HG03280 (cell line): ENCODE measurements at regions not wholly inside any gene's neighbourhood (a gene's known extent, or its start where the extent isn't known, plus 50 kb on each side); places are given as distances from the start of the nearest gene placed in this dataset.

ENCODE experiments used
- ATAC-seq: cut with Tn5 transposase; IDR thresholded peaks from one replicate; pipeline ENCODE4 v1.9.1; 2021; ENCODE audit warnings: mild to moderate bottlenecking, moderate library complexity; ENCODE audit not compliant: unreplicated experiment

DNA sequence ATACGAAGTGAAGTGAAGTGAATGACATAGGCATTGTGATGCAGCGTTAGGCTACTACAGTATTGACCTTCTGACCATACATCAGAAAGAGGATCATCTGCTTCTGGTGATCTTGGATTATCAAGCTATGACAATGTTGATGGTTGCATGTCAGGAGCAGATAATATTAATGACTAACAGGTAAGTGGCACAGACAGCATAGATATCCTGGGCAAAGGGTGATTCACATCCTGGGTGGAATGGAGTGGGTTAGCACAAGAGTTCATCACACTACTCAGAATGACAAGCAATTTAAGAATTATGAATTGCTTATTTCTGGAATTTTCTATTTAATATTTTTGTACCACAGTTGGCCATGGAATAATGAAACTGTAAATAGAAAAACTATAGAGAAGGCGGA, 397.9 kb upstream of the ATP2B1 start:
- no peak for ATAC-seq

DNA sequence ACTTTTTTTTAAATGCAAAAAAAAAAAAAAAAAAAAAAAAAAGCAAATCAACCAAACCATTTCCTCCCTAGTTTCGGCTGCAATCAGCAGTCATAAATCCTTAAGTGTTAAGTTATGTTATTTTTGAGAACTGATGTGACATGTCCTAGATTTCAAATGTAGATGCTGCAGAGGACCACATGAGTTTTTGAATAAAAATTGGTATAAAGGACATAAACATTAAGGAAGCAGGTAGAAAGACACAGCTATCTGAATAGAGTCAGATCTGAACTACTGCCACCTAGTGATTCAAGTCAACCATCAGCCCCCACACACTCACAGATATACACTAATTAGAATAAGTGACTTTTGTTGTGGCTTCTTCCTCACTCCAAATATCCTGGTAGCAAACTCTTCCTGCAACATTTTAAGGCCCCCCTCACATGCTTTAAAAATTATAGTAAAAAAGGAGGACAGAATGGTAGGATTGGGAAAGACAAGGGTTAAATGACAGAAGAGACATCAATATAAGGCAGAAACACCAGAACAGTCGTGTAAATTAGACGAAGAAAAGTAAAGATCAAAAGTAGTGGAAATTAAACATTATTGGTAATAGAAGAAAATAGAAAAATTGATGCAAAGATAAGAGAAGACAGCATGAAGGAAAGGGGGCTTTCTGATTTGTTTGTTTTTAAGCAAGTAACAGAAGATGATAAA, 394.5 kb upstream of the ATP2B1 start:
- ATAC-seq = no peak

DNA sequence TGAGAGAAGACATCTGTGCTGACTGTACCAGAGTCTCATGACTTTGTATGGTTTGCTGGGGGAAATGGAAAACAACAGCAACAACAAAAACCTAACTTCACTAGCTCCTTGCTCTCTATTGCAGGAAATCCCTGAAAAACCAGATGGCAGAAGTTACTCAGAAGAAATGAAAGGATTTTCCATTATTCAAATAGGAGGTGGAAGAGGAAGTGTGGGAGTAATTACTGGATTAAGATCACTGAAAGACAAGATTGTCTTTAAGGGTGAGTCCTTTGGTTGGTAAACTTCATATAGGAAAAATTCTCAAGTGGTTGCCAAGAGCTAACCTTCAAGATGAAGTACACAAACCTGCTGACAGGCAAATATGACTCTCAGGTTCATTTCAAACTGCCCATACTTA, 391.9 kb upstream of the ATP2B1 start:
- no peak for ATAC-seq

DNA sequence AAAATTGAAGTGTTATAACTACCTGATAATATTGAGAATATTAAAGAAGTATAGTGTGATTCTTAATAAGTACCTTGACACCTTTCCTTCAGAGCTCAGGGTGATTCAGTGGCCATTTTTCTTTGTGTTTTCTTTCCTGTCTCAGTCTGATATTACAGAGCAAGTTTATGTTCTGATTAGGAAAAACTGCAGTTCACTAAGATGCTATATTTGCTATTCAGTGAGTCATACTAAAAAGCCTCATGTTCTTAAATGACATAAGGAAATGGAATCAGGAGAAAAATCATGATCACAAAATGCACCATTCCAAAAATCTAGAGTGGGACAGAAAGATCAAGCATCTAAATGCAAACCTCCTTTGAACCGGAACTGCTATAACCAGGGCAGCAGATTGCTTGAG, 390.6 kb upstream of the ATP2B1 start:
- no peak for ATAC-seq

DNA sequence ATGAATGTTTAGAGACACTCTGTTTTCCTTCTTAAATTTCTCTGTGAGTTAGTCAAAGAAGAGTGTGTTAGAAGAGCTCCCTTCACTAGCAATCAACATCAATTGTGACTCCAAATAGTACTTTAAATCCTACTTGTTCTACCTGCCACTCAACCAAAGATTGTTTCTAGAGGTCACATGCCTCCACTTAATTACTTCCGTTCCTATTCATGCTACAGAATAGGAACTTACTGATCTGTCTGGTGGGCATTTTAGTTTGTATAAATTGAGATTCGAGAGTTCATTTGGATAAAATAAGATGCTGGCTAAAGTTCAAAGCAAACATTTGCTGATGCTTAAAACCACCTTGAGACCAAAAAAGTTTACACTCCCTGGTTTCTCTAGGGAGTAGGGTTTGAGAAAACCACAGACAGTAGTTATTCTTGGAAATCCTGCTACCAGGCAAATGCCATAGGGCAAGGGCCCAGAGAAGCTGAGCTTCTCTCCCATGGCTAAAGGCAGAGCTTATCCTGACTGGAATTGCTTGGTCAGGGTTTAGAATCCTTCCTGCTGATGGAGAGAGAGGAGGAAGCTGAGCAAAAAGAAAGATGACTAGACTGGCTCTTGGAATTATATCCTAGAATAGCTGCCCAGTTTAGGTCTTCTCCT, 389.6 kb upstream of the ATP2B1 start:
- no peak for ATAC-seq

DNA sequence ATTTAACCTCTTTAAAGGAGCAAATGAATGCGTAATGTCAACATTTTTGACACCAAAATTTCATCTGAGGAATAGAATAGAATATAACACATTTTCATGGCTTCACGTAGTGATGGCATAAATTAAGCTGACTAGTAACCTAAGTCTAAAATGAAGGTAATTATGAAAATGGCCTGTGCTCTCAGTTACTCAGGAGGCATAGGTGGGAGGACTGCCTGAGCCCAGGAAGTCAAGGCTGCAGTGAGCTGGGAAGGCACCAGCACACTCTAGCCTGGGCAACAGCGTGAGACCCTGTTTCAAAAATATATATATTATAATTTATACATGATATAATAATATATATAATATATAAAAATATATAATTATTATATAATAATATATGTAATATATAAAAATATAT, 383.2 kb upstream of the ATP2B1 start:
- ATAC-seq = no peak

DNA sequence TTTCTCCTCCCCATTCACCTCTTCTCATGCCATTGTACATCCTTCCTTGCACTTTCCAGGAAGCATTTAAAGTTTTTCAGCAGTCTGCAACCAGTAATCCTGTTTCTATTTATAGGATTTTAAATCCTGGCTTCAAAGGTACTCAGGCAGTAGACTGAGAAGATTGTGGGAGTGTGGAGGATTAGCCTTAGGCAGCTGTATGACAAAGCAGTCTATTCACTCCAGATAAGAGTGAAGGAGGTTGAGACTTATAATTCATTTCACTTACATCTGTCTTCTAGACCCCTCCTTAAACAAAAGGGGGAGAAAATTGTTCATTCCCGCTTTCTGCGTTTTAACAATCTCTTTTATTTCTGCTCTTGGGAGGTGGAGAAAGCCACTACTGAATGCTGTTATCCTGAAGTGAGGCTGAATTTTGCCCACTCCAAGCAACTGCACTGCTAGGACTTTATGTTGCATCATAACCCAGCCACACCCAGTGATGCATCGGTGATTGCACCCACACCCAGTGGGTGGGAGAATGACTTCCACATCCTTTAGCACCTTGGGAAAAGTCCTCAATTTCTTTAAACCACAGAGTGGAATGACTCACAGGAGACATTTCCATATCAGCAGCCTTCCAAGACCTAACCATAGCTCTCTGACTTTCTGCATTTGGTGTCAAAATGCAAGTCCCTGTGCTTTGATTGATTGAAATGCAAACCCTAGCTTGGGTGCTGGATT, 382.5 kb upstream of the ATP2B1 start:
- no peak for ATAC-seq

DNA sequence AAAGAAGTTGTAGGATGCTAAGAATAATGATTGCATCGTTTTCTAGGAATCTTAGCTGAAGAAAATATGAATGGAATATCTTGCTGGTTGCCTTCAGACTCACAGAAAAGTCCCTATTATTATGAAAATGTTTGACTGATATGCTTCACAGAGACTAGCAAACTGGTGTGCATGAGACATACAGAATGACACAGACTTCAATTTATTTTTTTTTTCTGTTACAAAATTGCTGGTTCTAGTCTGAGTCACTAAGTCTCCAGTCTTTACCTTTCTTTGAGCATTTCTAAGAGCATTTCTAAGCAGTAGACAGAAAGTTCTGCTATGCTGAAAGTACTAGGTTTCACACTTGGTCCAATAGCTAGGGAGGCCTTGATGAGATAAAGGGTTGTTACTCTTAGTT, 377.6 kb upstream of the ATP2B1 start:
- no peak for ATAC-seq

DNA sequence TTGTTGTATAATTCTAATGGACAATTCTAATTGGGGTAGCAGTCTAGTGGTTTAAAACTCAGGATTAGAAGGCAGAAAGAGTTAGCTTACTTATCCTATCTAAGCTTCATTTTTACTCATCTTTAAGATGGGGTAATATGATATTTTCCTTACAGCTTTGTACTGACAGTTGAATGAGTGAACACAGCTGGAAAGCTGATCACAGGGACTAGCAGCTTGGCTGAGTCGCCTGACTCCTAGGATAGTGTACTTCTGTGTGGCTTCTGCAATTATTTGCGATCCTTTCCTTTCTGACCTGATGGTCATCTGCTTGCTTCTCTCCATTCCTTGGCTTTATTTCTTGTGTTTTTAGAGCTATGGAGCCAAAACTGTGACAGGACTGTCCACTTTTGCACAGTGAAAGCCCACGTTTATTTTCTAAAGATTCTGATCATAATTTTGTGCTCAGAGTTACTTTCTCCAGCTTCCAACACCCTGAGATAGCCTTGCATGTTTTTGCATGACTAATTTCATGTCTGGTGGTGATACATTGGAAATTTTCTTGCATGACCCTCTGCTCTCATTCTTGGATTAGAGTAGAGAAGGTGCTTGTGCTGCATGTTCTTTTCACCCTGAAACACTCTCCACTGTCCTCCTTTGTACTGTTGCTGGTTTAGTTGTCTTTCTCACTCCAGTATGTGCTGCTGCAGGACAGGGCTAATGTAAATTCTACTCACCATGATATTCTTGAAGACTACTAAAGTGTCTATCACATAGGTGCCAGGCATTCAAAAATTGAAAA, 377.0 kb upstream of the ATP2B1 start:
- ATAC-seq = no peak

DNA sequence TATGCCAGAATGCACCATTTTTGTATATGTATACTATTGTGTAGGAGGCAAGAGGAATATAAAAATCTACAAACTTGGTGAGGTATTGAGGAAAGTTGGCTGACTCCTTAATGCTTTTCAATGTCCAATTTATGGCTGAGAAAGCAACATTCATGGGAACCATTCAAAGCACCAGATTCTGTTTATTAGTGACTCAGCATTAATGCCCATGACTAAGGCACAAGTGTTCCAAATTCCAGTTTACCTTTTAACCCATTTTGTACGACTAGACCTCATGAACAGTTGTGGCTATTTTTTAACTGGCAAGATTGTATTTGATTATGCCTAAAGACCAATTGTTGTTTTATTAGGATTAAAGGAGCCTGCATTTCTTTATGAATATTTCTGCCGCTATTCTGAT, 375.4 kb upstream of the ATP2B1 start:
- no peak for ATAC-seq

DNA sequence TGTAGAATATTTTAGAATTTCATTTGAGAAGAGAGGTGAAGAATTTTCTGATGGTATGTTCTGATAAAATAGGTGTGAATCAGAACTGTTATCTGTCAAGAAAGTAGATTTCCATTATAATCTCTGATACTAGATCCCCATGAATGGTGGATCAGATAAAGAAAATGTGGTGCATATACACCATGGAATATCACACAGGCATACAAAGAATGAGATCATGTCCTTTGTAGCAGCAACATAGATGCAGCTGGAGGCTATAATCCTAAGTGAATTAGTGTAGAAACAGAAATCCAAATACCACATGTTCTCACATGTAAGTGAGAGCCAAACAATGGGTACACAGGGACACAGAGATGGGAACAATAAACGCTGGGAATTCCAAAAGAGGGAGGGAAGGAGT, 372.0 kb upstream of the ATP2B1 start:
- no peak for ATAC-seq

DNA sequence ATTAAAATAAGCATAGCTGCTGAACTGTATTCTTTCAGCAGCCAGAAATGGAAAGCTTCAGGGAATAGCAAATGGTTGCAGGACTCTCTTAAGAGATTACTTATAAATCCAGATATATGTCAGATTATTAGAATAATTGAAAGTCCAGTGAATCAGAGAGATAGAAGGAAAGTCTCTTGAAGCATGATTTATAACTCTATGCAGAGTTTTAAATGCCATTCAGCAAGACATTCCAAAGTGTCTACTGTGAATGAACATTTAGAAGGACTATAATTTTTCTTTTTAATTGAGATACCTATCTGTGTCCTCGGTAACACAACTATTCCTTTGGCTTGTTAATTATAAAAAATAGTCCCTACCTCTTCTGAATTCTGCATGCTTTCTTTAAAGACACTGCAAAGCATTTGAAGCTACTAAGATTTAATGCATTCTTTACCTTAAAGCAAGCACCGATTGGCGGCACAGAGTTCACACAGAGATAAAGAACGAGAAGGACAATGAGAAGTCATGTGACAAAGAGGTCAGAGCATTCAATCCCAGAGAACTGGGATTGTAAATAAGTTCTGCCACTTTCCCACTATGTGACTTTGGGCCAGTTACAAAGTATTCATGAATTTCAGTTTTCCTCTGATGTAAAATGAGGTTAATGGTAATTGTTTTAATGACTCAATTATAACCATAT, 371.0 kb upstream of the ATP2B1 start:
- no peak for ATAC-seq

DNA sequence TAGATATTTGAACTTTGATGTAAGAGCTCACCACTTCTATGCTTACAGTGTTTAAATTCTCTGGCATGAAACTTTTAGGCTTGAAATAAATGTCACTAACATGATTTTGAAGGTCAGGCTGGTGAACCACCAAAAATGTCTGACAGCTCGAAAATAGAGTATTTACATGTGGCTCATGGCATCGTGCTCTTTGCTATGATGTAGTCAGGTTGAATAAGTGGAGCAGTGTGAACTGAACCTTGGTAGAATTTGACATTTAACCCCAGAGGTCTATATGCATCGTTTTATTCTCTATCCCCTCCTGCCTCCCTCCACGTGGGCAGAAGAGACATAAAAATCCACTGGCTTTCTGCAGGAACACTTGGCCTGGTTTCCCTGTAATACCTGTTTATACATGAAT, 369.7 kb upstream of the ATP2B1 start:
- ATAC-seq = no peak

DNA sequence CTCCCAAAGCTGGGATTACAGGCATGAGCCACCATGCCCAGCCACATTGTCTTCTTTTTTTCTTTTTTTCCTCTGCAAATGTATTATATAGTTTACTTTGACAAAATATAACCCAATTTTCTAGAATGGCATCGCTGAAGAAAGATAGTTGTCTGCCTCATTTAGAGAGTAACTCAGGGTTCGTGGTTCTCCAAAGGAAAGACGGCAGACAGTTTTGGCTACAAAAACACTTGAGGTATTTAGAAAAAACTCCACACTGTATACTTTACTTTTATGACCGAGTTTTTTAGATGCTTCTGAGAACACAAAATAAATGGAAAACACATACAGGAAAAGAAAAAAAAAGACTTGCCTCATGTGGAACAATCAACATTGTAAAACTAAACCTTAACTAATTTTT, 369.1 kb upstream of the ATP2B1 start:
- ATAC-seq = no peak

DNA sequence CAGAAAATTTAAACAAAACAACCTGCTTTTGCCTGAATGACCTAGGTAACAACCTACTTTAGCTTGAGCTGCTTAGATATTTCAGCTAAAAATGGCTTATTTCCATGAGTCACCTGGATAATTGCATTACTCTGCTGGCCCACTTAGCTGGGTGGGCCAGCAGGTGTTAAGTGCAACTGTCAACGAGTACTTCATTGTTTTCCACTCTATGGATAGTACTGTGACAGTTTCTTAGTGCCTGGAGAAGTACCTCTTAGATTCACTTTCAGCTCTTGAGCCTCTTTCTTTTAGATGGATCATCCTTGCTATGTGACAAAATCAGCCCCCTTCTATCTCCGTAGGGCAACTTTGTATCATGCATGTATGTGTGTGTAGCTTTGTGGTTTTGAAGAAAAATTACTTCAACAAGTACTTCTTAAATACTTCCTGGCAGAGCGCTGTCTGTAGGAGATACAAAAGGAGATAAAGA, 368.2 kb upstream of the ATP2B1 start:
- ATAC-seq = no peak

DNA sequence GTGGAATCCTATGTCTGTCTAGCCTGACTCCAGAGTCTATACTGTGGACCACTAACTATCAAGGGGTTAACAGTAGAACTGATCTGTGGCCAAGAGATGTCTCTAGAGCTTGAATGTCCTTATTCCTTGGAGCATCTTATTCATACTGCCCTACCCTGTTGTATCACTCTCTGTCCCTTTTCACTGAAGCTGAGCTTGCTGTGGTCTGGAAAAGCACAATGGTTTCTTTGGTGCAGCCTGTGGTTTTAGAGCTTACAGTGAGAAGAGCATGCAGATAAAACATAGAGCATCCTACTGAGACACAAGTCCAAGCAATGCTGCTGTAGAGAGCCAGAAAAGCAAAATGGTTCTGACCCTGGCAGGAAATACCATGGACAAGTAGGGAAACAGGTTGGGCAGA, 367.0 kb upstream of the ATP2B1 start:
- ATAC-seq = no peak

DNA sequence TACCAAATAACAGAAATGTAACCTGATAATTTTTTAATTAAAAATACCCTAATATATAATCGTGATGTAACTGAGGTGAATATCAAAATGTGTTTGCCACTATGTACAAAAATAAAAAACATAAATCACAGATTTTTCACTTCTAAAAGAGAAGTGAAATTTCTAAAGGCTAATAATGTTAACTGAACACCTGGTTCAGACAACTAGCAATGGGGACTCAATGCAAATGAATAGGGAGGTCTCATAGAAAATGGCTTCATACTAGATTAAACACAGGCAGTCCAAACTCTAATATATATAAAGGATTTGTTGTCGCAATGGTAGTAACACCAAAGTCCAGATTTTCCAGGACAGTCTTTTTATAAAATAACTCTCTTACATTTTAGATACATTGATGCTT, 365.4 kb upstream of the ATP2B1 start:
- ATAC-seq = no peak

DNA sequence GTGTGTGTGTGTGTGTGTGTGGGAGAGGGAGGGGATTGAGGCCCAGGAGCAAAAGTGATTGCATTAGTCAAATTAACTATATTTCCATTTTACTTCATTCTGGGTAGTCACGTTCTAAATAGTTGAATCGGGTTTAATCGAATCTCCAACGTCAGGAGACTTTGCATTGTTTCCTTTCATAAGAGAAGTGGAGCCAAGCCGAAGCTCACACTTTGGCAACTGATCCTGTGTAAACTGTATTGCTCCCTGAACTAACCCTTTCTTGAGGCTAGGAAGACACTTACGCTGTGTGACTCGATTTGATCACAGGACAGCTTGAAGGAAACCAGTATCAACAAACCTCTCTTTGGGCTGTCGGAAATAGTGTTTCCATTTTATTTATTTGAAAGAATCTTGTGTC, 363.4 kb upstream of the ATP2B1 start:
- ATAC-seq = no peak

DNA sequence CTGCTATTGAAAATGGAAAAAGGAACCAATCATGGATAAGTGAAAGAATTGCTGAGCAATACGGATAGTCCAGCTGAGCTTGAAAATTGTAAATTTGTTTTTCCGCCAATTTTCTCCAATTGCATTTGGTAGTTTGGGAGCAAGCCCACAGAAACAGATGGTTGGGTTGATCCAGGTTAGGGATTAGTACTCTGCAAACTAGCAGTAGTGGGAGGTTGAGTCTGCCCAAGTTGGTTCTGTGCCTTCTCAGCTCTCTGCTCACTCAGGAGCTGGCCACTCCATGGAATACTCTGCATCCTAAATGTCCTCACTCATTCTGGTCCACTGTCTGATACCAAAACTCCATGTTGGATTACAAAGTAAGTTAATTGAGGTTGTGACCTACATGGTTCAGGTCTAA, 361.1 kb upstream of the ATP2B1 start:
- ATAC-seq = no peak

DNA sequence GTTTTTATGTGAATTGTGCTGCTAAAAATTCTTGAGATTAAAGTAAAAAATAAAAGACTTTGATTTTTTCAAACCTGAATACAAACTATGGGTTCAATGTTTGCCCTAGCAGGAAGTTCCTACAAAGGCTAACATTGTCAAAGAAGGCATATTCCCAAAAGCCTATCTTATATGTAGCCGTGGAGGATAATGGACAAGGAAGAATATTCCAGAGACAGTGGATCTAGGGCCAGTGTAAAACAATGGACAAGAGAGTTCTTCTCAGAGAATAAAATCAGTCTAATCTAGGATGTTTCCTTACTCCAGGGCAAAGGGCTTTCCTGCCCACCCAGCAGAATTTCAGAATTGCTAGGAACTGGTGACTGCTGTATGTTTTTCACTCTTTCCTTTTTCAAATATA, 359.2 kb upstream of the ATP2B1 start:
- ATAC-seq = no peak
